Activated naive CD4-positive, alpha-beta T cell treated with anti-CD3 and anti-CD28 coated beads, Interleukin-2, amount 50 U/mL, for 72 hours (primary cell): ENCODE measurements at regions not wholly inside any gene's neighbourhood (a gene's known extent, or its start where the extent isn't known, plus 50 kb on each side); places are given as distances from the start of the nearest gene placed in this dataset.
"Not testable (repeated sequence)": the region's sequence is repeated elsewhere in the genome, so short reads cannot be mapped to it uniquely, and the experiment has no call there.

ENCODE experiments used
- ATAC-seq, 2 donors: fragments of 150-1000 bp; cut with Tn5 transposase; 2 replicates each; pipeline ENCODE4 v1.10.0; 2021; ENCODE audit warnings: mild to moderate bottlenecking in 2 of 2, moderate library complexity in 2 of 2
- DNase-seq, 2 donors: peaks; one replicate each; pipeline ENCODE4 v3.0.0; 2021 to 2022; ENCODE audit warnings: low spot score in 2 of 2
- H3K27ac Mint-ChIP-seq, 2 donors: one replicate each; pipeline ENCODE4 v1.8.0; 2022; ENCODE audit warnings: mild to moderate bottlenecking in 2 of 2, mixed read lengths in 2 of 2
- H3K36me3 Mint-ChIP-seq, 2 donors: one replicate each; pipeline ENCODE4 v1.8.0; 2022; ENCODE audit warnings: mixed read lengths in 2 of 2
- H3K9me3 Mint-ChIP-seq, 2 donors: one replicate each; pipeline ENCODE4 v1.8.0; 2022; ENCODE audit warnings: mixed read lengths in 2 of 2

GRCh38 chr9:39550573-39550972 is 195.1 kb downstream of the SPATA31A1 start:
- not testable (repeated sequence) for H3K27ac Mint-ChIP-seq, H3K9me3 Mint-ChIP-seq, DNase-seq, ATAC-seq, H3K36me3 Mint-ChIP-seq

GRCh38 chr9:39551544-39551943 is 196.1 kb downstream of the SPATA31A1 start:
- not testable (repeated sequence) for DNase-seq, ATAC-seq, H3K9me3 Mint-ChIP-seq, H3K36me3 Mint-ChIP-seq, H3K27ac Mint-ChIP-seq

- not testable (repeated sequence) for ATAC-seq, H3K27ac Mint-ChIP-seq, H3K36me3 Mint-ChIP-seq, DNase-seq, H3K9me3 Mint-ChIP-seq
Measured at GRCh38 chr9:39552242-39552881, 196.9 kb downstream of the SPATA31A1 start.

- not testable (repeated sequence) for H3K36me3 Mint-ChIP-seq, DNase-seq, ATAC-seq, H3K27ac Mint-ChIP-seq, H3K9me3 Mint-ChIP-seq
Measured at GRCh38 chr9:39554352-39554751, 198.9 kb downstream of the SPATA31A1 start.

GRCh38 chr9:39559384-39559783 is 203.9 kb downstream of the SPATA31A1 start:
- H3K36me3 Mint-ChIP-seq, H3K9me3 Mint-ChIP-seq, DNase-seq, H3K27ac Mint-ChIP-seq, ATAC-seq: not testable (repeated sequence)

- not testable (repeated sequence) for DNase-seq, H3K36me3 Mint-ChIP-seq, H3K27ac Mint-ChIP-seq, ATAC-seq, H3K9me3 Mint-ChIP-seq
Measured at GRCh38 chr9:39566782-39567181, 211.3 kb downstream of the SPATA31A1 start.

- H3K9me3 Mint-ChIP-seq, DNase-seq, ATAC-seq, H3K36me3 Mint-ChIP-seq, H3K27ac Mint-ChIP-seq: not testable (repeated sequence)
Measured at GRCh38 chr9:39567396-39567795, 211.9 kb downstream of the SPATA31A1 start.

- H3K9me3 Mint-ChIP-seq, H3K36me3 Mint-ChIP-seq, ATAC-seq: not testable (repeated sequence)
Measured at GRCh38 chr9:39568900-39569299, 213.4 kb downstream of the SPATA31A1 start.

GRCh38 chr9:39573024-39574022 is 217.9 kb downstream of the SPATA31A1 start:
- not testable (repeated sequence) for ATAC-seq, H3K36me3 Mint-ChIP-seq, H3K27ac Mint-ChIP-seq, DNase-seq, H3K9me3 Mint-ChIP-seq

More at GRCh38 chr9:39568900-39569299, 213.4 kb downstream of the SPATA31A1 start:
- not testable (repeated sequence) for H3K27ac Mint-ChIP-seq, DNase-seq

- not testable (repeated sequence) for ATAC-seq, DNase-seq, H3K27ac Mint-ChIP-seq, H3K36me3 Mint-ChIP-seq, H3K9me3 Mint-ChIP-seq
Measured at GRCh38 chr9:39579000-39579399, 223.5 kb downstream of the SPATA31A1 start.

GRCh38 chr9:39581296-39581695 is 225.8 kb downstream of the SPATA31A1 start:
- not testable (repeated sequence) for H3K9me3 Mint-ChIP-seq, ATAC-seq, DNase-seq, H3K36me3 Mint-ChIP-seq, H3K27ac Mint-ChIP-seq

- H3K27ac Mint-ChIP-seq, DNase-seq, H3K36me3 Mint-ChIP-seq, ATAC-seq, H3K9me3 Mint-ChIP-seq: not testable (repeated sequence)
Measured at GRCh38 chr9:39582677-39583412, 227.4 kb downstream of the SPATA31A1 start.

- ATAC-seq, DNase-seq, H3K27ac Mint-ChIP-seq, H3K36me3 Mint-ChIP-seq, H3K9me3 Mint-ChIP-seq: not testable (repeated sequence)
Measured at GRCh38 chr9:39583413-39583747, 227.9 kb downstream of the SPATA31A1 start.

GRCh38 chr9:39585233-39585632 is 229.8 kb downstream of the SPATA31A1 start:
- H3K9me3 Mint-ChIP-seq, H3K27ac Mint-ChIP-seq, ATAC-seq, DNase-seq, H3K36me3 Mint-ChIP-seq: not testable (repeated sequence)

GRCh38 chr9:39587844-39588499 is 232.5 kb downstream of the SPATA31A1 start:
- DNase-seq (no peak), ATAC-seq (no peak)
- H3K9me3 Mint-ChIP-seq: no peaks in the 10 kb centered on the region
- H3K36me3 Mint-ChIP-seq: no peaks in the 10 kb centered on the region
- no peak overlapping the region for H3K27ac Mint-ChIP-seq

GRCh38 chr9:39588500-39589137 is 233.2 kb downstream of the SPATA31A1 start:
- H3K9me3 Mint-ChIP-seq: no peaks in the 10 kb centered on the region
- ATAC-seq (no peak), DNase-seq (no peak)
- H3K36me3 Mint-ChIP-seq: no peaks in the 10 kb centered on the region
- no peak overlapping the region for H3K27ac Mint-ChIP-seq
